22Rv1 (cell line): ENCODE measurements at regions not wholly inside any gene's neighbourhood (a gene's known extent, or its start where the extent isn't known, plus 50 kb on each side); places are given as distances from the start of the nearest gene placed in this dataset.

Source experiments
- H3K27ac ChIP-seq: fragments of 450-650 bp; 2 replicates; pipeline ENCODE4 v1.5.1; 2017
- CTCF ChIP-seq: fragments of 450-650 bp; IDR thresholded peaks from 2 replicates; pipeline ENCODE4 v1.5.1; 2017; ENCODE audit warnings: mild to moderate bottlenecking
- ZFX ChIP-seq: fragments of 450-650 bp; IDR thresholded peaks from 2 replicates; pipeline ENCODE4 v1.6.1; 2017; ENCODE audit warnings: antibody characterized with exemption, borderline replicate concordance

GRCh38 chr3:109569135-109569846, 231.9 kb upstream of the DPPA4 start:
- no peak overlapping the region for H3K27ac ChIP-seq
- TF ChIP-seq ZFX: no peak
- TF ChIP-seq CTCF: no peak

GRCh38 chr3:109570408-109570807, 233.1 kb upstream of the DPPA4 start:
- H3K27ac ChIP-seq: no peak overlapping the region
- TF ChIP-seq ZFX (no peak), CTCF (no peak)

- no peak overlapping the region for H3K27ac ChIP-seq
- TF ChIP-seq CTCF (no peak), ZFX (no peak)
Measured at GRCh38 chr3:109572301-109572700, 235.0 kb upstream of the DPPA4 start.

- no peak for TF ChIP-seq CTCF
- TF ChIP-seq ZFX: no peak
- no peak overlapping the region for H3K27ac ChIP-seq
Measured at GRCh38 chr3:109596991-109597390, 259.6 kb upstream of the DPPA4 start.

GRCh38 chr3:109597444-109597843, 260.1 kb upstream of the DPPA4 start:
- no peak overlapping the region for H3K27ac ChIP-seq
- TF ChIP-seq CTCF (no peak), ZFX (no peak)

- no peak overlapping the region for H3K27ac ChIP-seq
- TF ChIP-seq CTCF: no peak
- TF ChIP-seq ZFX: no peak
Measured at GRCh38 chr3:109607897-109608296, 270.6 kb upstream of the DPPA4 start.

GRCh38 chr3:109608574-109608973, 271.2 kb upstream of the DPPA4 start:
- TF ChIP-seq ZFX (no peak), CTCF (no peak)
- H3K27ac ChIP-seq: no peak overlapping the region
